ENCODE measurements at regions not wholly inside any gene's neighbourhood (a gene's known extent, or its start where the extent isn't known, plus 50 kb on each side); places are given as distances from the start of the nearest gene placed in this dataset.

DNA sequence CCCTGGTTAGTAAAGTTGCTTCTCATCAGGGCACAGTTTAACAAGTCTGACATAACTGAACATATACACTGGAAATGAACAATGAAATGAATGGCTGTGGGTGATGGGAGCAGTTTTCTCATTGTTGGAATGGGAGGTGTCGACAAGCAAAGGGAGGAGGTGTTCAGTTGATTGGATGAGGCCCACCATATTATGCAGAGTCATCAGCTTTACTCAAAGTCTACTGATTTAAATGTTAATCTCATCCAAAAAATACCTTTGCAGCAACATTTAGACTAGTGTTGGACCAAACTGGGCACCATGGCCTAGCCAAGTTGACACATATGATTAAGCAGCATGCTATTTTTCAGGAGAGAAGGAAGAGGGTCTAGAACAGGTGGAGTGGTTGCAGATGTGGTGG, 201.7 kb downstream of the RAMP3 start:
- TF ChIP-seq, protein P1, sequence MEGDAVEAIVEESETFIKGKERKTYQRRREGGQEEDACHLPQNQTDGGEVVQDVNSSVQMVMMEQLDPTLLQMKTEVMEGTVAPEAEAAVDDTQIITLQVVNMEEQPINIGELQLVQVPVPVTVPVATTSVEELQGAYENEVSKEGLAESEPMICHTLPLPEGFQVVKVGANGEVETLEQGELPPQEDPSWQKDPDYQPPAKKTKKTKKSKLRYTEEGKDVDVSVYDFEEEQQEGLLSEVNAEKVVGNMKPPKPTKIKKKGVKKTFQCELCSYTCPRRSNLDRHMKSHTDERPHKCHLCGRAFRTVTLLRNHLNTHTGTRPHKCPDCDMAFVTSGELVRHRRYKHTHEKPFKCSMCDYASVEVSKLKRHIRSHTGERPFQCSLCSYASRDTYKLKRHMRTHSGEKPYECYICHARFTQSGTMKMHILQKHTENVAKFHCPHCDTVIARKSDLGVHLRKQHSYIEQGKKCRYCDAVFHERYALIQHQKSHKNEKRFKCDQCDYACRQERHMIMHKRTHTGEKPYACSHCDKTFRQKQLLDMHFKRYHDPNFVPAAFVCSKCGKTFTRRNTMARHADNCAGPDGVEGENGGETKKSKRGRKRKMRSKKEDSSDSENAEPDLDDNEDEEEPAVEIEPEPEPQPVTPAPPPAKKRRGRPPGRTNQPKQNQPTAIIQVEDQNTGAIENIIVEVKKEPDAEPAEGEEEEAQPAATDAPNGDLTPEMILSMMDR (IDR thresholded peaks at IDR 0.05) = no peak

DNA sequence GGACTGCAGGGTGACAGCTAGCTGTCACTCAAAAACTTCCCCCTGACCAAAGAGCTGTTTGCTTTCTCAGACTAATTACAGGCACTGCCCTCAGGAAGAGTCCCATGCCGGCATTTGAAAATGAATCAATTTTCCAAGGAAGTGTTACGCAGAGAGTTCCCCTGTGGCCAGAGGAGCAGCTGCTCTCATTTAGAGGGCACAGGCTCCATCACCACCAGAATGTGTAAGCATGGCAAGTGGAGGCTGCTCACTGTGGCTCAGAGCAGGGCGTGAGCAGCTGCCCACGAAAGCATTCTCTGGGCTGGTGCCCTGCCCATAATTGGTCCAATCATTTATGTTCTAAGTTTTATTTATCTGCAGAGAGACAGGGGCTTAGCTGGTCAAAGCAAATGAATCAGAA, 202.2 kb downstream of the RAMP3 start:
- TF ChIP-seq, protein P1 (IDR thresholded peaks at IDR 0.05) = no peak

DNA sequence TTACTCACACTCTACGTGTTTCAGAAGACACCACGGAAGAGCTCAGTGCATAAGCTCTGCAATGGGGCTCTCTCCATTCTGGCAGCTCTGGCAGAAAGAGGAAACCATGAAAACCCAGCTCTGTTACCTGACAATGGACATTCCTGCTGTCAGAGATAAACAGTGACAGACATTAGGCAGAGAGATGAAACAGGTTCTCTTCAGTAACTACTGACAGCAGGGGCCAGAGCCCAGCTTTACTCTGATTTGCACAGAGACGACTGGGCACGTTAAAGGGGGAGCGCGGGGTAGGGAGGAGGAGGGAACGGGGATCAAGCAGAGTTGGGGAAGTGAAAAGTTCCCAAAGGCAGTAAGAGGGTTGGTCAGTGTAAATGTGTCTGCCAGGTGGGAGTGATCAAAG, 206.1 kb downstream of the RAMP3 start:
- TF ChIP-seq, protein P1 (IDR thresholded peaks at IDR 0.05) = no peak

DNA sequence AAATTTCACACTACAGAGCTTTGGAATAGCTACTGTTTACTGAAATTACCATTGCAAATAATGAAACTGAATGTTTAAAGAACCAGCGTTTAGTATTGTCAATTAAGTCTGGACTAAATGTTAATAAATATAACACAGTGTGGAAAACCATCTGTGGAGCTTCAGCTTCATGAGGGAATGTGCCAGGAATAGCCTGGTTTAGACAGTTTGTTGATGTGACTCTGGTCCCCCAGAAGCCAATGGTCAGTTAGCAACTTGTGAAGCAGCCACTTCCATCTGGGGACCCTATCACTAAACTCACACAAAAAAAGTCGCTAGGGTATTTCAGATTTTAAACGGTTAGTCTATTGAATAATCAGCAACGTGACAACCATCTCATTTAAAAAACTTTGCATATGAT, 207.8 kb downstream of the RAMP3 start:
- TF ChIP-seq, protein P1 (IDR thresholded peaks at IDR 0.05) = no peak

DNA sequence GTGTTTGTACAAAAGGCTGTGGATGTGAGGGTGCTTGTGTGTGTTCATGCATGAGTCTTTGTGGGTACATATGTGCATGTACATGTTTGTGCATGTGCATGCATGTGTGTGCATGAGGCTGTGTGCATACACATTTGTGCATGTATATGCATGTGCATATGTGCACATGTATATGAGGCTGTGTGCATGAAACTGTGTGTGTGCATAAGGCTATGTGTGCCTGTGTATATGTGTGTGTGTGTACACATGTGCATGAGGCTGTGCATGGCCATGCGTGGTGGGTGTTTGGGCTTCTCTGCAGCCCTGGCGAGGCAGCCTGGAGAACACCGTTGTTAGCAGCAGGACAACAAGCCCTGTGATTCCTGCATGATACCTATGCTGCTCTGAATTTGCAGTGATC, 207.7 kb upstream of the ADCY1 start:
- TF ChIP-seq, protein P1 (IDR thresholded peaks at IDR 0.05) = no peak

DNA sequence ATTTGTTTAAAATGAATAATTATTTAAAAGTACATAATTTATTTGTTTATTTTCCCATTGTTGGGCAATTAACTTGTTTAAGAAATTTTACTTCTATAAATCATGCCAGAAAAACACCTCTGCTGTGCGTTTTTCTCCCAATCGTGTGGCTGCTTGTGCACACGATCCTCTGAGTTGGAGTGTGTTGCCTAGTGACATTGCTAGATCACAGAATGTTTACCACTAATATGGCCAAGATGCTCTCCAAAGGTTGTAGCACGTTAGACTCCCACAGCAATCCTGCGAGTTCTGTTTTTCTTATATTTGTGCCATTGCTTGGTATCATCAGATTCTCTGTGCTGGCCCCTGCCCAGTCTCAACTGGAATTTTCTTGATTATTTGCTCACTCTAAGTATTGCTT, 207.1 kb upstream of the ADCY1 start:
- TF ChIP-seq, protein P1 (IDR thresholded peaks at IDR 0.05) = no peak

DNA sequence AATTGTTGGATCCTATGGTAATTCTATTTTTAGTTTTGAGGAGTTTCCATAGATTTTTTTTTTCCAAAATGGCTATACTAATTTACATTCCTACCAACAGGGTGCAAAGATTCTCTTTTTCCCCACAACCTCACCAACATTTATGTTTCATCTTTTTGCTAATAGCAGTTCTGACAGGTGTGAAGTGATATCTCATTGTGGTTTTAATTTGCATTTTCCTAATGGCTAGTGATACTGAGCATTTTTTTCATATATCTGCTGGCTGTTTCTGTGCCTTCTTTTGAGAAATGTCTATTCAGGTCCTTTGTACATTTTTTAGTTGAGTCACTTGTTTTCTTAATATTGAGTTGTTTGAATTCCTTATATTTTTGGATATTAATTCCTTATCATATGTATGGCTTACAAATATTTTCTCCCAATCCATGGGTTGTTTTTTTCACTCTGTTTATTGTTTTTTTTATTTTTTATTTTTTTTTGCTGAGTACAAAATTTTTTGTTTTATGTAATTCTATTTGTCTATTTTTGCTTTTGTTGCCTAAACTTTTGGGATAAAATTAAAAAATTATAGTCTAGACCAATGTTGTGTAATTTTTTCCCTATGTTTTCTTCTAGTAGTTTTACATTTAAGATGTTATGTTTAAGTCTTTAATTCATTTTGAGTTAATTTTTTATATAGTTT, 205.9 kb upstream of the ADCY1 start:
- TF ChIP-seq, protein P1 (IDR thresholded peaks at IDR 0.05) = no peak

DNA sequence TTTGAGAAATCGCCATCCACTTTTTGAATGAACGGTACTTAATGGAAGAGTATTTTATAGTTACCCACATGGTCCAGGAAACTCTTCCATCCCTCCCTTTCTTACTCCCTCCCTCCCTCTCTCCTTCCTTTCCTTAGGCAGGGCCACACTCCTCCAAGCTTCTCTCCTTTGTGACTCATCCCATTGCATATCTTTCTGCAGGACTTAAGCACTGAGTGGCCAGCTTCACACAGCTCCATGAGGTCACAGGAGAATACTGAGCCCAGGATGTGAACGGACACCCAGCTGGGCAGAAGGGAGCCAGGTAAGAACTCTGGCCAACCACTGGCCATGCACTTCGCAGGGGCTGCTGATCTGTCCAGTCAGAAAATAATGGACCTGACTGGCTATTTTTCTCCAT, 189.7 kb upstream of the ADCY1 start:
- TF ChIP-seq, protein P1 (IDR thresholded peaks at IDR 0.05) = no peak

Measured in LNCAP (cell line).